Caki2 (cell line): ENCODE measurements at regions not wholly inside any gene's neighbourhood (a gene's known extent, or its start where the extent isn't known, plus 50 kb on each side); places are given as distances from the start of the nearest gene placed in this dataset.
"Not testable (repeated sequence)": the region's sequence is repeated elsewhere in the genome, so short reads cannot be mapped to it uniquely, and the experiment has no call there.

Experiments used
- DNase-seq: peaks from one replicate; pipeline ENCODE4 v3.0.0-alpha.2; 2015; ENCODE audit warnings: low read depth
- in situ Hi-C: cut with HindIII; loops from 2 replicates; pipeline ENCODE4 v1.10.0; 2016; ENCODE audit warnings: low sequenced_read_pairs, low pct_unique_long_range_greater_than_20kb, mixed read lengths

GRCh38 chr5:87188391-87188790 is 79.3 kb upstream of the RASA1 start:
- DNase-seq: no peak
- in situ Hi-C loops: no loop called here

DNA sequence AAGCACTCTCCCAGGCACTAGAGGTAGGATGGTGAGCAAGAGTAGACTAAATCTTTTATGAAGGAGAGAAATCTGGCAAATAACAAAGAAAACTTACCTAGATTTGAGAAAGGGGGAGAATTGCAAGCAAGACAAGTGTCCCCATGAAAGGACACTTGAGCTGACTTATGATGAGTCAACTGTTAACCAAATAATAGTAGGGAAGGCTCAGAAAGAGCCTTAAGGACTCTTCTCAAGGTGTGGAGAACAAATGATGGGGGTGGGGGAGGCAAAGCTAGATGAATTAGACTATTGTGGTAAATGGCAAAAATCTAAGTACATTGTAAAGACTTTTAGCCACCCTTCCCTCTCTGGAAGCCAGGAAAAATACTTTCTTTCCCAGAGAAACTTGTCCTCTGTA is 77.6 kb upstream of the RASA1 start:
- no peak for DNase-seq
- in situ Hi-C loops: no loop called here

DNA sequence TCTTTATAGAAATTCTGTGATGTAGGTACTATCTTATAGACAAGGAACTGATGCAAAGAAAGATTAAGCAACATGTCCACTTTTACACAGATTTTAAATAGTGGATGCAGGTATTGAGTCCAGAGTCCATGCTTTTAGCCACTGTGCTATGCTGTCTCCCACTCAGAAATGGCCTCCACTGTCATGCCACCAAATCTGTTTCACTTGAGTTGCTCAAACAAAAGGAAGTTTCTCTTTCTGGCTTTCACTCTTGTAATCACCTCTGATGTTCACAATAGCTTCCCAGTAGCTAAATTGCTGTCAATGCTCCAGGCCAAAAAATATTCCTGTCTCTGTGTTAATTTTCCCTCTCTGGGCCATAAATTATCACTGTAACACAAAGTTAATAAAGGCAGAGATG is 77.0 kb upstream of the RASA1 start:
- in situ Hi-C loops: no loop called here
- DNase-seq: no peak

- in situ Hi-C loops: no loop called here
- no peak for DNase-seq
These were observed 76.0 kb upstream of the RASA1 start for GRCh38 chr5:87191645-87192044.

DNA sequence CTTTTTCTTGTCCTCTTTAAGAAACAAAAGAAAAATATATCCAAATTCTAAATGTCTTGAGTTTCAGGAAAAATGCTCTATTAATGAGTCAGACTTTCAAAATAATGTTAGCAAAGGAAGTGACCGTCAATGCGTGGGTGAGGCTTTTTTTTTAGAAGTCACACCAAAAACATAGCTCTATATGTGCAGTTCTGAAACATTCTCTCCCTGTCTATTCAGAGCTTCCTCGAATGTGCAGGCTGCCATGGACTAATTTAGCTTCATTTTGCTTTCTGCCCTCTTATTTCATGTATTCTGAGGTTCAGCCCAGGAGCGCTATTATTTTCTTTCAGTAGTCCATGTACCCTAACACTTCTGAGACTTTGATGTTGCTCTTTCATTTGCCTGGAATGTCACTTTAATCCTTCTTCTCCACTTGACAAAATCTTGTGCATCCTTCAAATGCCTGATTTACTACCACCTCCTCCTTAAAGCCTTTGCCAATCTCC is 72.5 kb upstream of the RASA1 start:
- DNase-seq: no peak
- in situ Hi-C loops: no loop called here

- DNase-seq: no peak
- in situ Hi-C loops: no loop called here
These were observed 72.1 kb upstream of the RASA1 start for GRCh38 chr5:87195616-87196015.

DNA sequence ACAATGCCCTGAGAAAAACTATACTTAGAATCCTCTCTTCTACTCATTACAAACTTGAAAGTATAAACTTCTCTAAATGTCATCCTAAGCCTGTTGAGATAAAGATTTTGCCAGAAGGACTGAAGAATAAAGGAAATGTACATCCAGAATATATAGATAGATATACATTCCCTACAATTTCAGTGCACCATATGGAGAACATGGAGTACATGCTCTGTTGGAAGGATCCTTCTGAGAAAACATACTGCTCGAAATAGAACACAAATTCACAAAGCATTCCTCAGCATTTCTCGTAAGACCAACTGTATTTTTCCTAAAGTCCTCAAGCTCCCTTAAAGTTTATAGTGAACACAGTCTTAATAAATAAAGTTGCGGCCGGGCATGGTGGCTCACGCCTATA is 69.7 kb upstream of the RASA1 start:
- in situ Hi-C loops: no loop called here
- DNase-seq: no peak

GRCh38 chr5:87199246-87199645 is 68.4 kb upstream of the RASA1 start:
- in situ Hi-C loops, DNase-seq: not testable (repeated sequence)

DNA sequence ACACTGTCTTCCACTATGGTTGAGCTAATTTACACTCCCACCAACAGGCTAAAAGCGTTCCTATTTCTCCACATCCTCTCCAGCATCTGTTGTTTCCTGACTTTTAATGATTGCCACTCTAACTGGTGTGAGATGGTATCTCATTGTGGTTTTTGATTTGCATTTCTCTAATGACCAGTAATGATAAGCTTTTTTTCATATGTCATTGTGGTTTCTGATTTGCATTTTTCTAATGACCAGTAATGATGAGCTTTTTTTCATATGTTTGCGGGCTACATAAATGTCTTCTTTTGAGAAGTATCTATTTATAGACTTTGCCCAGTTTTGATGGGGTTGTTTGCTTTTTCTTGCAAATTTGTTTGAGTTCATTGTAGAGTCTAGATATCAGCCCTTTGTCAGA is 68.0 kb upstream of the RASA1 start:
- DNase-seq, in situ Hi-C loops: not testable (repeated sequence)

DNA sequence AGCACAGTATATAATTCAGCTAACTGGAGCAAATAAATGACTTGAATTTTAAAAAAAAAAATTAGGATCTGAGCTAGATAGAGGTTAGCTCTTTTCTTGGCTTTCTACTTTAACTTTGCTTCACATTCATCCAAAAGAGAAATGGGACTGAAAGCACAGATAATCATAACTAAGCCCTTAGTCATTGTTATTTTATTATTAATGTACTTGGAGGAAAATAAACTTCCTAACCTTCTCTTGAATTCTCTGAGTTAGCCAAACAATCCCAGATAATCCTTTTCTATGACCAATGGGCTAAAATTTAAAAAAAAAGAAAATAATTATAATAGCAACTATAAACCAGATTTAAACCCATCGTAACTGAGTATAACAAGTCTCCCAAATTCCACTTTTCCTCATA is 57.6 kb upstream of the RASA1 start:
- in situ Hi-C loops: no loop called here
- DNase-seq: no peak

GRCh38 chr5:87210743-87211142 is 56.9 kb upstream of the RASA1 start:
- DNase-seq: no peak
- in situ Hi-C loops: no loop called here

- DNase-seq: no peak
- in situ Hi-C loops: no loop called here
These were observed 56.0 kb upstream of the RASA1 start for GRCh38 chr5:87211676-87212075.

- DNase-seq, in situ Hi-C loops: not testable (repeated sequence)
These were observed 55.5 kb upstream of the RASA1 start for GRCh38 chr5:87212183-87212582.

DNA sequence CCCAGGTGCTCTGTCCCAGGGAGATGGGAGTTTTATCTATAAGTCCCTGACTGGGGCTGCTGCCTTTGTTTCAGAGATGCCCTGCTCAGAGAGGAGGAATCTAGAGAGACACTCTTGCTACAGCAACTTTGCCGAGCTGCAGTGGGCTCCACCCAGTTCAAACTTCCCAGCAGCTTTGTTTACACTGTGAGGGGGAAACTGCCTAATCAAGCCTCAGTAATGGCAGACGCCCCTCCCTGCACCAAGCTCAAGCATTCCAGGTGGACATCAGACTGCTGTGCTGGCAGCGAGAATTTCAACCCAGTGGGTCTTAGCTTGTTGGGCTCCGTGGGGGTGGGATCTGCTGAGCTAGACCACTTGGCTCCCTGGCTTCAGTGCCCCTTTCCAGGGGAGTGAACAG is 50.2 kb upstream of the RASA1 start:
- in situ Hi-C loops, DNase-seq: not testable (repeated sequence)
